ENCODE measurements at regions not wholly inside any gene's neighbourhood (a gene's known extent, or its start where the extent isn't known, plus 50 kb on each side); places are given as distances from the start of the nearest gene placed in this dataset.

- peaks cover 4% of the 10 kb centered on the region for H3K9me3 ChIP-seq (ENCODE audit: control insufficient read depth, low read length)
- no peak overlapping the region for H2BK12ac ChIP-seq (ENCODE audit: low read length in 2 of 2)
- no peak overlapping the region for H3K14ac ChIP-seq (ENCODE audit: low read length in 2 of 2)
- H3K4me2 ChIP-seq (ENCODE audit: low read length, poor library complexity, severe bottlenecking) = no peak overlapping the region
- H3K9ac ChIP-seq (ENCODE audit: low read length) = no peak overlapping the region
- no peak overlapping the region for H2BK5ac ChIP-seq (ENCODE audit: low read depth, low read length, poor library complexity, severe bottlenecking)
- no peak overlapping the region for H4K91ac ChIP-seq (ENCODE audit: low read length)
- no peak for DNase-seq
- no peaks in the 10 kb centered on the region for H3K27me3 ChIP-seq (ENCODE audit: control insufficient read depth in 1 of 2, insufficient read depth in 1 of 2, low read length in 2 of 2)
- H3K27ac ChIP-seq (ENCODE audit: low read length, poor library complexity, severe bottlenecking) = no peak overlapping the region
- no peaks in the 10 kb centered on the region for H3K4me1 ChIP-seq (ENCODE audit: control insufficient read depth, insufficient read depth, low read depth, low read length)
- H3K18ac ChIP-seq (ENCODE audit: low read depth in 1 of 2, low read length in 2 of 2) = no peak overlapping the region
- no peak overlapping the region for H3K4me3 ChIP-seq (ENCODE audit: insufficient read depth in 1 of 2, low read depth in 1 of 2, low read length in 2 of 2)
- no peak overlapping the region for H3K23ac ChIP-seq (ENCODE audit: low read length in 2 of 2)
- H3K79me1 ChIP-seq (replicated peaks; ENCODE audit: low read length, poor library complexity, severe bottlenecking) = no peaks in the 10 kb centered on the region
- no peak overlapping the region for H2AK5ac ChIP-seq (ENCODE audit: low read length, severe bottlenecking)
- H2BK15ac ChIP-seq (ENCODE audit: low read depth, poor library complexity, severe bottlenecking) = no peak overlapping the region
- H3K36me3 ChIP-seq (ENCODE audit: control insufficient read depth in 1 of 2, insufficient read depth in 2 of 2, low read depth in 1 of 2, low read length in 2 of 2) = no peaks in the 10 kb centered on the region
- H4K8ac ChIP-seq (ENCODE audit: low read length) = no peak overlapping the region
- no peak overlapping the region for H3K4ac ChIP-seq (ENCODE audit: low read depth in 1 of 2, low read length in 2 of 2)
- no peak overlapping the region for H2BK120ac ChIP-seq (ENCODE audit: low read depth, low read length)
- H2AFZ ChIP-seq (ENCODE audit: low read depth, low read length) = no peak overlapping the region
- WGBS = 100% methylated on average over 1 of the region's 1 CpG
Measured at GRCh38 chrX:7294483-7294882, 146.5 kb upstream of the PUDP start.

GRCh38 chrX:7286168-7286837 lies 138.3 kb upstream of the PUDP start:
- no peak overlapping the region for H2BK12ac ChIP-seq (ENCODE audit: low read length in 2 of 2)
- H3K9me3 ChIP-seq (ENCODE audit: control insufficient read depth, low read length) = no peaks in the 10 kb centered on the region
- H2BK120ac ChIP-seq (ENCODE audit: low read depth, low read length) = no peak overlapping the region
- H3K4ac ChIP-seq (ENCODE audit: low read depth in 1 of 2, low read length in 2 of 2) = no peak overlapping the region
- no peak overlapping the region for H3K18ac ChIP-seq (ENCODE audit: low read depth in 1 of 2, low read length in 2 of 2)
- no peak overlapping the region for H3K27ac ChIP-seq (ENCODE audit: low read length, poor library complexity, severe bottlenecking)
- H3K14ac ChIP-seq (ENCODE audit: low read length in 2 of 2) = no peak overlapping the region
- no peak overlapping the region for H2BK5ac ChIP-seq (ENCODE audit: low read depth, low read length, poor library complexity, severe bottlenecking)
- H3K4me2 ChIP-seq (ENCODE audit: low read length, poor library complexity, severe bottlenecking) = no peak overlapping the region
- H2BK15ac ChIP-seq (ENCODE audit: low read depth, poor library complexity, severe bottlenecking) = no peak overlapping the region
- no peak overlapping the region for H2AK5ac ChIP-seq (ENCODE audit: low read length, severe bottlenecking)
- H3K23ac ChIP-seq (ENCODE audit: low read length in 2 of 2) = no peak overlapping the region
- H3K4me1 ChIP-seq (ENCODE audit: control insufficient read depth, insufficient read depth, low read depth, low read length) = no peaks in the 10 kb centered on the region
- H3K27me3 ChIP-seq (ENCODE audit: control insufficient read depth in 1 of 2, insufficient read depth in 1 of 2, low read length in 2 of 2) = no peaks in the 10 kb centered on the region
- H2AFZ ChIP-seq (ENCODE audit: low read depth, low read length) = no peak overlapping the region
- H3K4me3 ChIP-seq (ENCODE audit: insufficient read depth in 1 of 2, low read depth in 1 of 2, low read length in 2 of 2) = no peak overlapping the region
- H3K79me1 ChIP-seq (replicated peaks; ENCODE audit: low read length, poor library complexity, severe bottlenecking) = no peaks in the 10 kb centered on the region
- no peaks in the 10 kb centered on the region for H3K36me3 ChIP-seq (ENCODE audit: control insufficient read depth in 1 of 2, insufficient read depth in 2 of 2, low read depth in 1 of 2, low read length in 2 of 2)
- no peak overlapping the region for H4K91ac ChIP-seq (ENCODE audit: low read length)
- no peak overlapping the region for H4K8ac ChIP-seq (ENCODE audit: low read length)
- 27% methylated on average over 2 of the region's 6 CpGs for WGBS
- DNase-seq = peak; percentile 31
- no peak overlapping the region for H3K9ac ChIP-seq (ENCODE audit: low read length)

GRCh38 chrX:7285765-7286164 lies 137.8 kb upstream of the PUDP start:
- no peak overlapping the region for H2BK15ac ChIP-seq (ENCODE audit: low read depth, poor library complexity, severe bottlenecking)
- H3K79me1 ChIP-seq (replicated peaks; ENCODE audit: low read length, poor library complexity, severe bottlenecking) = no peaks in the 10 kb centered on the region
- H3K27ac ChIP-seq (ENCODE audit: low read length, poor library complexity, severe bottlenecking) = no peak overlapping the region
- no peak overlapping the region for H3K4me2 ChIP-seq (ENCODE audit: low read length, poor library complexity, severe bottlenecking)
- no peak overlapping the region for H3K4me3 ChIP-seq (ENCODE audit: insufficient read depth in 1 of 2, low read depth in 1 of 2, low read length in 2 of 2)
- H2BK12ac ChIP-seq (ENCODE audit: low read length in 2 of 2) = no peak overlapping the region
- H2AFZ ChIP-seq (ENCODE audit: low read depth, low read length) = no peak overlapping the region
- H4K8ac ChIP-seq (ENCODE audit: low read length) = no peak overlapping the region
- H3K4me1 ChIP-seq (ENCODE audit: control insufficient read depth, insufficient read depth, low read depth, low read length) = no peaks in the 10 kb centered on the region
- H3K9me3 ChIP-seq (ENCODE audit: control insufficient read depth, low read length) = no peaks in the 10 kb centered on the region
- no peak overlapping the region for H3K14ac ChIP-seq (ENCODE audit: low read length in 2 of 2)
- no peaks in the 10 kb centered on the region for H3K36me3 ChIP-seq (ENCODE audit: control insufficient read depth in 1 of 2, insufficient read depth in 2 of 2, low read depth in 1 of 2, low read length in 2 of 2)
- WGBS = 98% methylated on average over 2 of the region's 2 CpGs
- no peak overlapping the region for H3K23ac ChIP-seq (ENCODE audit: low read length in 2 of 2)
- no peak overlapping the region for H4K91ac ChIP-seq (ENCODE audit: low read length)
- no peak overlapping the region for H3K9ac ChIP-seq (ENCODE audit: low read length)
- no peaks in the 10 kb centered on the region for H3K27me3 ChIP-seq (ENCODE audit: control insufficient read depth in 1 of 2, insufficient read depth in 1 of 2, low read length in 2 of 2)
- H2BK5ac ChIP-seq (ENCODE audit: low read depth, low read length, poor library complexity, severe bottlenecking) = no peak overlapping the region
- H3K18ac ChIP-seq (ENCODE audit: low read depth in 1 of 2, low read length in 2 of 2) = no peak overlapping the region
- no peak for DNase-seq
- no peak overlapping the region for H2AK5ac ChIP-seq (ENCODE audit: low read length, severe bottlenecking)
- no peak overlapping the region for H2BK120ac ChIP-seq (ENCODE audit: low read depth, low read length)
- no peak overlapping the region for H3K4ac ChIP-seq (ENCODE audit: low read depth in 1 of 2, low read length in 2 of 2)

- no peaks in the 10 kb centered on the region for H3K4me1 ChIP-seq (ENCODE audit: control insufficient read depth, insufficient read depth, low read depth, low read length)
- H2AK5ac ChIP-seq (ENCODE audit: low read length, severe bottlenecking) = no peak overlapping the region
- no peaks in the 10 kb centered on the region for H3K79me1 ChIP-seq (replicated peaks; ENCODE audit: low read length, poor library complexity, severe bottlenecking)
- H4K91ac ChIP-seq (ENCODE audit: low read length) = no peak overlapping the region
- no peak overlapping the region for H3K4me3 ChIP-seq (ENCODE audit: insufficient read depth in 1 of 2, low read depth in 1 of 2, low read length in 2 of 2)
- no peak overlapping the region for H2BK12ac ChIP-seq (ENCODE audit: low read length in 2 of 2)
- H3K27ac ChIP-seq (ENCODE audit: low read length, poor library complexity, severe bottlenecking) = no peak overlapping the region
- H3K18ac ChIP-seq (ENCODE audit: low read depth in 1 of 2, low read length in 2 of 2) = no peak overlapping the region
- no peak overlapping the region for H3K4ac ChIP-seq (ENCODE audit: low read depth in 1 of 2, low read length in 2 of 2)
- H3K4me2 ChIP-seq (ENCODE audit: low read length, poor library complexity, severe bottlenecking) = no peak overlapping the region
- H2BK5ac ChIP-seq (ENCODE audit: low read depth, low read length, poor library complexity, severe bottlenecking) = no peak overlapping the region
- no peak for DNase-seq
- no peak overlapping the region for H3K14ac ChIP-seq (ENCODE audit: low read length in 2 of 2)
- H3K27me3 ChIP-seq (ENCODE audit: control insufficient read depth in 1 of 2, insufficient read depth in 1 of 2, low read length in 2 of 2) = no peaks in the 10 kb centered on the region
- WGBS = 88% methylated on average over 2 of the region's 2 CpGs
- no peak overlapping the region for H2BK120ac ChIP-seq (ENCODE audit: low read depth, low read length)
- H3K36me3 ChIP-seq (ENCODE audit: control insufficient read depth in 1 of 2, insufficient read depth in 2 of 2, low read depth in 1 of 2, low read length in 2 of 2) = no peaks in the 10 kb centered on the region
- no peak overlapping the region for H2AFZ ChIP-seq (ENCODE audit: low read depth, low read length)
- no peaks in the 10 kb centered on the region for H3K9me3 ChIP-seq (ENCODE audit: control insufficient read depth, low read length)
- no peak overlapping the region for H2BK15ac ChIP-seq (ENCODE audit: low read depth, poor library complexity, severe bottlenecking)
- no peak overlapping the region for H3K23ac ChIP-seq (ENCODE audit: low read length in 2 of 2)
- H3K9ac ChIP-seq (ENCODE audit: low read length) = no peak overlapping the region
- H4K8ac ChIP-seq (ENCODE audit: low read length) = no peak overlapping the region
Measured at GRCh38 chrX:7283741-7284140, 135.8 kb upstream of the PUDP start.

All from mesenchymal stem cell (in vitro differentiated cells and primary cell).